Stomach (tissue), 4 donors: ENCODE measurements at regions not wholly inside any gene's neighbourhood (a gene's known extent, or its start where the extent isn't known, plus 50 kb on each side); places are given as distances from the start of the nearest gene placed in this dataset.

Source experiments
- CTCF ChIP-seq, 7 experiments: fragments of 450-650 bp in 4 of 7; fragments of 200-600 bp in 3 of 7; sonication (generic) in 3 of 7; IDR thresholded peaks; one replicate each; pipeline ENCODE4 v1.5.1; 2016 to 2019; ENCODE audit warnings: antibody characterized with exemption in 7 of 7, control low read depth in 2 of 7, mild to moderate bottlenecking in 1 of 7
- POLR2A ChIP-seq, 4 donors: fragments of 450-650 bp; IDR thresholded peaks; one replicate each; pipeline ENCODE4 v1.6.1; 2016; ENCODE audit warnings: antibody characterized with exemption in 4 of 4, control low read depth in 2 of 4, mild to moderate bottlenecking in 1 of 4, moderate library complexity in 1 of 4
- POLR2AphosphoS5 ChIP-seq, 3 donors: sonication (generic); formaldehyde crosslinking; IDR thresholded peaks; one replicate each; pipeline ENCODE4 v1.6.1; 2016; ENCODE audit warnings: antibody characterized with exemption in 3 of 3

GRCh38 chr2:12338946-12339697, 377.6 kb upstream of the TRIB2 start:
- no peak for TF ChIP-seq POLR2A (IDR thresholded peaks at IDR 0.05)
- no peak for TF ChIP-seq CTCF (IDR thresholded peaks at IDR 0.05)
- no peak for TF ChIP-seq POLR2AphosphoS5 (IDR thresholded peaks at IDR 0.05)
